SK-N-SH (cell line): ENCODE measurements at regions not wholly inside any gene's neighbourhood (a gene's known extent, or its start where the extent isn't known, plus 50 kb on each side); places are given as distances from the start of the nearest gene placed in this dataset.

Experiments used
- CTCF ChIA-PET: fragments of 300-600, 350-600 bp; formaldehyde crosslinking; extraction: SDS; loops from one replicate; lab custom pipeline; 2021; lab: Yijun Ruan, JAX
- POLR2A ChIA-PET: fragments of 350-600 bp; sonication (Branson Sonifier 250); formaldehyde crosslinking; extraction: SDS; loops from one replicate; lab custom pipeline; 2020; ENCODE audit warnings: antibody characterized with exemption, inconsistent platforms; lab: Yijun Ruan, JAX
- DNase-seq: peaks from one replicate; pipeline ENCODE4 v3.0.0; 2012
- H2AFZ ChIP-seq: fragments of 200-600 bp; sonication (generic); 2 replicates; pipeline ENCODE4 v1.8.1; 2016; ENCODE audit warnings: antibody characterized with exemption, mild to moderate bottlenecking, low read depth
- H3F3A ChIP-seq: fragments of 200-600 bp; sonication (generic); replicated peaks from 2 replicates; pipeline ENCODE3; 2016; ENCODE audit warnings: antibody characterized with exemption, mild to moderate bottlenecking; ENCODE audit not compliant: insufficient read depth
- H3K27ac ChIP-seq, 2 experiments: fragments of 200-500 bp in 1 of 2; fragments of 200-600 bp in 1 of 2; sonication (Bioruptor generic) in 1 of 2; sonication (generic), shearing (Covaris generic) in 1 of 2; 2 replicates each; pipeline versions ENCODE4 v1.5.1 to v1.6.1; 2014 to 2016; ENCODE audit warnings: low read depth in 2 of 2, inconsistent platforms in 1 of 2, low read length in 1 of 2, mild to moderate bottlenecking in 1 of 2, mixed read lengths in 1 of 2
- H3K27me3 ChIP-seq: fragments of 200-600 bp; sonication (generic), shearing (Covaris generic); 2 replicates; pipeline ENCODE4 v1.6.1; 2016; ENCODE audit warnings: mixed run types; ENCODE audit not compliant: insufficient read depth
- H3K36me3 ChIP-seq, 2 experiments: fragments of 200-500 bp in 1 of 2; fragments of 200-600 bp in 1 of 2; sonication (Bioruptor generic) in 1 of 2; sonication (generic) in 1 of 2; replicated peaks in 1 of 2; 2 replicates each; pipeline versions ENCODE3 to v1.5.1; 2014 to 2016; ENCODE audit warnings: low read length in 1 of 2, mild to moderate bottlenecking in 1 of 2; ENCODE audit not compliant: insufficient read depth in 2 of 2, control insufficient read depth in 1 of 2
- H3K4me1 ChIP-seq, 2 experiments: fragments of 200-500 bp in 1 of 2; fragments of 200-600 bp in 1 of 2; sonication (Bioruptor generic) in 1 of 2; sonication (generic), shearing (Covaris generic) in 1 of 2; 2 replicates each; pipeline versions ENCODE4 v1.5.1 to v1.6.1; 2014 to 2016; ENCODE audit warnings: low read depth in 1 of 2, low read length in 1 of 2, mixed run types in 1 of 2; ENCODE audit not compliant: insufficient read depth in 2 of 2, control insufficient read depth in 1 of 2
- H3K4me2 ChIP-seq: fragments of 200-600 bp; sonication (generic), shearing (Covaris generic); 2 replicates; pipeline ENCODE4 v1.6.1; 2017; ENCODE audit warnings: mixed run types
- H3K4me3 ChIP-seq, 2 experiments: fragments of 200-500 bp in 1 of 2; fragments of 200-600 bp in 1 of 2; sonication (Bioruptor generic) in 1 of 2; sonication (generic), shearing (Covaris generic) in 1 of 2; 2 replicates each; pipeline versions ENCODE4 v1.5.1 to v1.8.1; 2014 to 2016; ENCODE audit warnings: low read depth in 2 of 2, inconsistent platforms in 1 of 2, low read length in 1 of 2, mild to moderate bottlenecking in 1 of 2, mixed read lengths in 1 of 2, moderate library complexity in 1 of 2
- H3K79me2 ChIP-seq: fragments of 200-600 bp; sonication (generic); 2 replicates; pipeline ENCODE4 v1.8.1; 2017; ENCODE audit warnings: mild to moderate bottlenecking; ENCODE audit not compliant: insufficient read depth
- H3K9ac ChIP-seq: fragments of 200-600 bp; sonication (generic); 2 replicates; pipeline ENCODE4 v1.6.1; 2017; ENCODE audit warnings: mixed run types
- H3K9me2 ChIP-seq: fragments of 200-600 bp; sonication (generic); 2 replicates; pipeline ENCODE4 v1.6.1; 2017; ENCODE audit warnings: mixed run types
- H3K9me3 ChIP-seq: fragments of 200-600 bp; sonication (generic); 2 replicates; pipeline ENCODE4 v1.6.1; 2017; ENCODE audit warnings: mixed run types, mild to moderate bottlenecking, moderate library complexity
- H4K20me1 ChIP-seq: fragments of 200-600 bp; sonication (generic); 2 replicates; pipeline ENCODE4 v1.6.1; 2017; ENCODE audit warnings: mild to moderate bottlenecking, mixed run types; ENCODE audit not compliant: insufficient read depth
- CHD2 ChIP-seq: fragments of 150-350 bp; IDR thresholded peaks from 2 replicates; pipeline ENCODE4 v1.6.1; 2018; ENCODE audit warnings: low read length; ENCODE audit not compliant: partially characterized antibody
- ELF1 ChIP-seq: IDR thresholded peaks from 2 replicates; pipeline ENCODE4 v1.4.0; 2012
- EP300 ChIP-seq, 2 experiments: IDR thresholded peaks; 2 replicates each; pipeline versions ENCODE4 v1.4.0 to v1.6.1; 2012; ENCODE audit warnings: borderline replicate concordance in 1 of 2, low read depth in 1 of 2, low read length in 1 of 2
- MXI1 ChIP-seq: IDR thresholded peaks from 2 replicates; pipeline ENCODE4 v1.6.1; 2012; ENCODE audit warnings: mild to moderate bottlenecking, low read depth, low read length, improper control_type of control experiment
- NFIC ChIP-seq: IDR thresholded peaks from 2 replicates; pipeline ENCODE4 v1.4.0; 2012; ENCODE audit warnings: borderline replicate concordance
- NRF1 ChIP-seq: IDR thresholded peaks from 2 replicates; pipeline ENCODE4 v1.6.1; 2012; ENCODE audit warnings: low read depth, mild to moderate bottlenecking, low read length
- POLR2AphosphoS5 ChIP-seq: IDR thresholded peaks from 2 replicates; pipeline ENCODE4 v1.6.1; 2012; ENCODE audit warnings: low read depth, low read length
- RFX5 ChIP-seq: IDR thresholded peaks from 2 replicates; pipeline ENCODE4 v1.6.1; 2012; ENCODE audit warnings: mild to moderate bottlenecking, improper control_type of control experiment, low read length
- RXRA ChIP-seq: IDR thresholded peaks from 2 replicates; pipeline ENCODE4 v1.4.0; 2012; ENCODE audit warnings: low read depth, mild to moderate bottlenecking, borderline replicate concordance
- SIN3A ChIP-seq: IDR thresholded peaks from 2 replicates; pipeline ENCODE4 v1.6.1; 2012; ENCODE audit warnings: low read depth, mild to moderate bottlenecking, low read length, moderate library complexity, borderline replicate concordance
- WGBS: methylation state at CpG from one replicate; pipeline ENCODE4 v1.1.6; 2017; ENCODE audit warnings: low lambda C conversion rate; 5-methylcytosine and 5-hydroxymethylcytosine counted together
- TF ChIP-seq, protein P1 (sequence below): fragments of 150-350 bp; IDR thresholded peaks from 2 replicates; pipeline ENCODE4 v1.6.1; 2016; ENCODE audit warnings: mild to moderate bottlenecking, low read depth, low read length
- TF ChIP-seq, protein P2 (sequence below): IDR thresholded peaks from 2 replicates; pipeline ENCODE4 v1.4.0; 2012; ENCODE audit warnings: low read depth

DNA sequence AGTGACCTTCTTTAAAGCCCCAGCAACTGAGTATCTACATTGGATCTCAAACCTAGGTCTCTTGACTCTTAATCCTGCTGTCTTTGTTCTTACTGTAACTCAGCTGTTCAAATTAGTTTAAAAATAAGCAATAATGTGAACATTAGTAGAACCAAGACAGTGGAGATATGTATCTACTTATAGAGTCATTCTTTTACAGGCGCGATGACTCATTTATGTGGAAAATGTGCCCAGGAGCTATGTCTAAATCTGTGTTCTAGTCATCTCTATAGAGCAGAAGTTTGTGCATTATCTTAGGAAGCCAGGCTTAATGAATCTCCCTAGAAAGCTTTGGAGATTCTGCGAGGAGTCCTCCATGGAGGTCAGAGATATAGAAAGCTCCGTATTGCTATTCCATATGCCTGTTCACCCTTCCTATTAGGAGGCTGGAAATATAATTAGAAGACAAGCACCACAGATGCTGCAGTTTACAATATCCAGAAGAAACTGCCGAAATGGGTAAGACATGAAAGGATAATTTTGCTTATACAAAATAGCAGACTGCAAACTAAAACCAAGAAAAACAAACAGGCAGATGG lies 211.6 kb downstream of the TRIB2 start (continued):
- TF ChIP-seq MXI1: no peak
- peak; percentile 57 to 71; a peak in 3 of 4 replicates for TF ChIP-seq EP300 (IDR thresholded peaks at IDR 0.05; ENCODE audit: borderline replicate concordance in 1 of 2, low read depth in 1 of 2, low read length in 1 of 2)
- TF ChIP-seq, protein P1, sequence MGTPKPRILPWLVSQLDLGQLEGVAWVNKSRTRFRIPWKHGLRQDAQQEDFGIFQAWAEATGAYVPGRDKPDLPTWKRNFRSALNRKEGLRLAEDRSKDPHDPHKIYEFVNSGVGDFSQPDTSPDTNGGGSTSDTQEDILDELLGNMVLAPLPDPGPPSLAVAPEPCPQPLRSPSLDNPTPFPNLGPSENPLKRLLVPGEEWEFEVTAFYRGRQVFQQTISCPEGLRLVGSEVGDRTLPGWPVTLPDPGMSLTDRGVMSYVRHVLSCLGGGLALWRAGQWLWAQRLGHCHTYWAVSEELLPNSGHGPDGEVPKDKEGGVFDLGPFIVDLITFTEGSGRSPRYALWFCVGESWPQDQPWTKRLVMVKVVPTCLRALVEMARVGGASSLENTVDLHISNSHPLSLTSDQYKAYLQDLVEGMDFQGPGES: no peak
- no peak; the same call in 1 of the 2 replicates for TF ChIP-seq ELF1
- no peak for TF ChIP-seq RFX5
- TF ChIP-seq POLR2AphosphoS5: peak; percentile 64; the same call in 1 of the 2 replicates
- TF ChIP-seq, protein P2, sequence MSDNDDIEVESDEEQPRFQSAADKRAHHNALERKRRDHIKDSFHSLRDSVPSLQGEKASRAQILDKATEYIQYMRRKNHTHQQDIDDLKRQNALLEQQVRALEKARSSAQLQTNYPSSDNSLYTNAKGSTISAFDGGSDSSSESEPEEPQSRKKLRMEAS: peak; percentile 41; the same call in 1 of the 2 replicates
- TF ChIP-seq NRF1: no peak
- TF ChIP-seq RXRA: no peak; the same call in 1 of the 2 replicates
- peak; percentile 71; the same call in 1 of the 2 replicates for TF ChIP-seq NFIC

DNA sequence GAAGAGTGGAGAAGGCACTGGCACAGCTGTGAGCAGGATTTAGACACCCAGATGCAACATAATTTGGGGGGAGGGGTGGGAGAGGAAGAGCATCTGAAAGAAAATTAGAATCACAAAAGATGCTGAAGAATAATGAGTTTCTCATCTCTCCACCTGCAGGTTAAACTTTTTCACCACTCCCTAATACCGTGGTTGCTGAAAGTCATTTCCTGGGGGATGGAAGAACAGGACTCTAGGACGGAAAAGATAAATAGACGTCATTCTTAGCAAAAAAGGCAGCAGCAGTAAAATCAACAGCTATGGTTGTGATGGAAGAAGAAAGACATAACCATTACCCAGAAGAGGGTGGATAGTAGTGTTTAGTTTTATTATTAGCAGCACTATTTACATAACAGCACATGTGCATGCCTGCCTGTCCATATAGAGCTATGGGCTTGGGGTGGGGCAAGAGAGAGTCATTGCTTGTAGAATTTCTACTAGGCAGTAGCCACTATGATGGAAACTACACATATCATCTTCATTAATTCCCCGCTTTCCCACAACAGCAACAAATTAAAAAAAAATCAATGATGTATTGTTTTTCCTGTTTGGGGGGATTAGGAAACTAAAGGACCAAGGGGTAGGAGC lies 212.2 kb downstream of the TRIB2 start:
- no peaks in the 10 kb centered on the region for H3K27me3 ChIP-seq
- H3K27ac ChIP-seq: peak overlapping the region; percentile 54 to 83
- no peaks in the 10 kb centered on the region for H3K9me2 ChIP-seq
- H3K36me3 ChIP-seq: no peaks in the 10 kb centered on the region
- CTCF ChIA-PET: interaction anchor here (0.8 to 8.7 kb wide), 13 partner anchors 9 to 1145 kb away, joined by 3 to 153 read pairs (median 11); partner anchors contain the start of gene TRIB2
- peak overlapping the region; percentile 70 for H3K4me2 ChIP-seq
- H3K9me3 ChIP-seq: no peaks in the 10 kb centered on the region
- TF ChIP-seq CHD2 (no peak), NFIC (no peak), SIN3A (no peak), MXI1 (no peak)
- H3F3A ChIP-seq: peaks cover 19% of the 10 kb centered on the region
- H3K79me2 ChIP-seq: no peaks in the 10 kb centered on the region
- peaks cover 26 to 33% of the 10 kb centered on the region in 2 experiments; a peak in 3 of 4 replicates for H3K4me1 ChIP-seq
- DNase-seq: no peak
- H3K9ac ChIP-seq: peak overlapping the region; percentile 16; the same call in 1 of the 2 replicates
- H4K20me1 ChIP-seq: no peaks in the 10 kb centered on the region
- POLR2A ChIA-PET: interaction anchor here (1.4 to 1.5 kb wide), 3 partner anchors 20 to 1099 kb away, joined by 3 to 4 read pairs (median 3); no protein-coding TSS in a partner anchor
- 36% methylated on average over 4 of the region's 4 CpGs for WGBS
- H2AFZ ChIP-seq: peak overlapping the region; percentile 50
- peak overlapping the region in 1 of 2 experiments; percentile 38; a peak in 2 of 4 replicates for H3K4me3 ChIP-seq
